Ovary (tissue), 3 donors: ENCODE measurements at regions not wholly inside any gene's neighbourhood (a gene's known extent, or its start where the extent isn't known, plus 50 kb on each side); places are given as distances from the start of the nearest gene placed in this dataset.

Experiments
- EP300 ChIP-seq: sonication (generic); formaldehyde crosslinking; IDR thresholded peaks from one replicate; pipeline ENCODE4 v1.6.1; 2017; ENCODE audit warnings: antibody characterized with exemption
- POLR2A ChIP-seq: fragments of 450-650 bp; IDR thresholded peaks from one replicate; pipeline ENCODE4 v1.6.1; 2017; ENCODE audit warnings: antibody characterized with exemption, mild to moderate bottlenecking, moderate library complexity
- TF ChIP-seq, protein P1 (sequence below), 3 donors: fragments of 450-650 bp in 2 of 3; fragments of 200-600 bp in 1 of 3; IDR thresholded peaks; one replicate each; pipeline versions ENCODE4 v1.5.1 to v1.8.0; 2016 to 2022; ENCODE audit warnings: antibody characterized with exemption in 3 of 3, mild to moderate bottlenecking in 1 of 3
- donor health status: DM: no; HTN: no; CAD: no.

- TF ChIP-seq, protein P1, sequence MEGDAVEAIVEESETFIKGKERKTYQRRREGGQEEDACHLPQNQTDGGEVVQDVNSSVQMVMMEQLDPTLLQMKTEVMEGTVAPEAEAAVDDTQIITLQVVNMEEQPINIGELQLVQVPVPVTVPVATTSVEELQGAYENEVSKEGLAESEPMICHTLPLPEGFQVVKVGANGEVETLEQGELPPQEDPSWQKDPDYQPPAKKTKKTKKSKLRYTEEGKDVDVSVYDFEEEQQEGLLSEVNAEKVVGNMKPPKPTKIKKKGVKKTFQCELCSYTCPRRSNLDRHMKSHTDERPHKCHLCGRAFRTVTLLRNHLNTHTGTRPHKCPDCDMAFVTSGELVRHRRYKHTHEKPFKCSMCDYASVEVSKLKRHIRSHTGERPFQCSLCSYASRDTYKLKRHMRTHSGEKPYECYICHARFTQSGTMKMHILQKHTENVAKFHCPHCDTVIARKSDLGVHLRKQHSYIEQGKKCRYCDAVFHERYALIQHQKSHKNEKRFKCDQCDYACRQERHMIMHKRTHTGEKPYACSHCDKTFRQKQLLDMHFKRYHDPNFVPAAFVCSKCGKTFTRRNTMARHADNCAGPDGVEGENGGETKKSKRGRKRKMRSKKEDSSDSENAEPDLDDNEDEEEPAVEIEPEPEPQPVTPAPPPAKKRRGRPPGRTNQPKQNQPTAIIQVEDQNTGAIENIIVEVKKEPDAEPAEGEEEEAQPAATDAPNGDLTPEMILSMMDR (IDR thresholded peaks at IDR 0.05), result no peak
- TF ChIP-seq POLR2A (no peak), EP300 (no peak)
These were observed 827.9 kb downstream of the PCDH7 start for GRCh38 chr4:31548021-31548420.
